Suprapubic skin (tissue), 4 donors: ENCODE measurements at regions not wholly inside any gene's neighbourhood (a gene's known extent, or its start where the extent isn't known, plus 50 kb on each side); places are given as distances from the start of the nearest gene placed in this dataset.

Experiments used
- DNase-seq, 2 donors: peaks; one replicate each; pipeline ENCODE4 v3.0.0-alpha.2; 2019; ENCODE audit warnings: low spot score in 2 of 2
- H3K27ac ChIP-seq: fragments of 200-600 bp; sonication (generic); one replicate; pipeline ENCODE4 v1.5.1; 2019
- H3K27me3 ChIP-seq: fragments of 200-600 bp; sonication (generic); one replicate; pipeline ENCODE4 v1.5.1; 2019
- H3K36me3 ChIP-seq: fragments of 200-600 bp; sonication (generic); one replicate; pipeline ENCODE4 v1.5.1; 2019
- H3K4me1 ChIP-seq: fragments of 200-600 bp; sonication (generic); one replicate; pipeline ENCODE4 v1.5.1; 2019
- H3K4me3 ChIP-seq: fragments of 200-600 bp; sonication (generic); one replicate; pipeline ENCODE4 v1.5.1; 2019; ENCODE audit warnings: mild to moderate bottlenecking
- H3K9me3 ChIP-seq: fragments of 200-600 bp; sonication (generic); one replicate; pipeline ENCODE4 v1.5.1; 2019
- EP300 ChIP-seq: sonication (generic); formaldehyde crosslinking; IDR thresholded peaks from one replicate; pipeline ENCODE4 v1.6.1; 2017; ENCODE audit warnings: antibody characterized with exemption
- POLR2A ChIP-seq, 2 donors: fragments of 450-650 bp; IDR thresholded peaks; one replicate each; pipeline ENCODE4 v1.6.1; 2017; ENCODE audit warnings: antibody characterized with exemption in 2 of 2, mild to moderate bottlenecking in 2 of 2, moderate library complexity in 2 of 2
- POLR2AphosphoS5 ChIP-seq, 3 donors: sonication (generic); formaldehyde crosslinking; IDR thresholded peaks; one replicate each; pipeline ENCODE4 v1.6.1; 2017; ENCODE audit warnings: antibody characterized with exemption in 3 of 3
- WGBS: methylation state at CpG from one replicate; pipeline ENCODE4 v1.1.5; 2018; 5-methylcytosine and 5-hydroxymethylcytosine counted together
- TF ChIP-seq, protein P1 (sequence below), 2 donors: fragments of 200-600 bp in 1 of 2; fragments of 450-650 bp in 1 of 2; sonication (generic) in 1 of 2; IDR thresholded peaks; one replicate each; pipeline ENCODE4 v1.5.1; 2016 to 2019; ENCODE audit warnings: antibody characterized with exemption in 2 of 2, mild to moderate bottlenecking in 1 of 2, moderate library complexity in 1 of 2

- TF ChIP-seq, protein P1, sequence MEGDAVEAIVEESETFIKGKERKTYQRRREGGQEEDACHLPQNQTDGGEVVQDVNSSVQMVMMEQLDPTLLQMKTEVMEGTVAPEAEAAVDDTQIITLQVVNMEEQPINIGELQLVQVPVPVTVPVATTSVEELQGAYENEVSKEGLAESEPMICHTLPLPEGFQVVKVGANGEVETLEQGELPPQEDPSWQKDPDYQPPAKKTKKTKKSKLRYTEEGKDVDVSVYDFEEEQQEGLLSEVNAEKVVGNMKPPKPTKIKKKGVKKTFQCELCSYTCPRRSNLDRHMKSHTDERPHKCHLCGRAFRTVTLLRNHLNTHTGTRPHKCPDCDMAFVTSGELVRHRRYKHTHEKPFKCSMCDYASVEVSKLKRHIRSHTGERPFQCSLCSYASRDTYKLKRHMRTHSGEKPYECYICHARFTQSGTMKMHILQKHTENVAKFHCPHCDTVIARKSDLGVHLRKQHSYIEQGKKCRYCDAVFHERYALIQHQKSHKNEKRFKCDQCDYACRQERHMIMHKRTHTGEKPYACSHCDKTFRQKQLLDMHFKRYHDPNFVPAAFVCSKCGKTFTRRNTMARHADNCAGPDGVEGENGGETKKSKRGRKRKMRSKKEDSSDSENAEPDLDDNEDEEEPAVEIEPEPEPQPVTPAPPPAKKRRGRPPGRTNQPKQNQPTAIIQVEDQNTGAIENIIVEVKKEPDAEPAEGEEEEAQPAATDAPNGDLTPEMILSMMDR (IDR thresholded peaks at IDR 0.05): no peak
- no peak for TF ChIP-seq POLR2A (IDR thresholded peaks at IDR 0.05)
- TF ChIP-seq EP300: no peak
- TF ChIP-seq POLR2AphosphoS5 (IDR thresholded peaks at IDR 0.05): no peak
- Histone ChIP-seq H3K4me1 (no peaks in the 10 kb centered on the region), H3K9me3 (no peaks in the 10 kb centered on the region), H3K4me3 (no peak overlapping the region), H3K27me3 (no peaks in the 10 kb centered on the region), H3K27ac (no peak overlapping the region), H3K36me3 (no peaks in the 10 kb centered on the region)
- DNase-seq: no peak
- 89% methylated on average over 2 of the region's 2 CpGs for WGBS
These were observed 435.5 kb upstream of the TGFBR2 start for GRCh38 chr3:30170681-30171438.

DNA sequence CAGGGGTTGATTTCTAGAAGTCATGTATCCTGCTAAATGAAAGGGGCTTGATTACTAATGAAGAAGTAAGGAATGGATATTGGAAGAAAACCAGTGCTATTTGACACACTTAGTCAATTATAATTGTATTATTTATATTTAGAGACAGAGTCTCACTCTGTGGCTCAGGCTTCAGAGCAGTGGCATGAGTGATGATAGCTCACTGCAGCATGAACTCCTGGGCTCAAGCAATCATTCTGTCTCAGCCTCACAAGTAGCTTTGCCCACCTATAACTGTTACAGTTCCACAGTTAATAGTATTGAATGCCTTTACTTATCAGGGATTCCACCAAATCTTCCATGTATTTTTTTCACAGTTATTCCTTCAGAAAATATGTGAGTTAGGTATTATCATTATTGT is 432.0 kb upstream of the TGFBR2 start:
- H3K9me3 ChIP-seq: no peaks in the 10 kb centered on the region
- no peaks in the 10 kb centered on the region for H3K27me3 ChIP-seq
- no peak overlapping the region for H3K27ac ChIP-seq
- no peaks in the 10 kb centered on the region for H3K36me3 ChIP-seq
- no peak overlapping the region for H3K4me3 ChIP-seq
- no peaks in the 10 kb centered on the region for H3K4me1 ChIP-seq
- no peak for DNase-seq
- TF ChIP-seq, protein P1 (IDR thresholded peaks at IDR 0.05): no peak
- TF ChIP-seq POLR2AphosphoS5 (IDR thresholded peaks at IDR 0.05): no peak
- TF ChIP-seq POLR2A (IDR thresholded peaks at IDR 0.05): no peak
- TF ChIP-seq EP300: no peak

DNA sequence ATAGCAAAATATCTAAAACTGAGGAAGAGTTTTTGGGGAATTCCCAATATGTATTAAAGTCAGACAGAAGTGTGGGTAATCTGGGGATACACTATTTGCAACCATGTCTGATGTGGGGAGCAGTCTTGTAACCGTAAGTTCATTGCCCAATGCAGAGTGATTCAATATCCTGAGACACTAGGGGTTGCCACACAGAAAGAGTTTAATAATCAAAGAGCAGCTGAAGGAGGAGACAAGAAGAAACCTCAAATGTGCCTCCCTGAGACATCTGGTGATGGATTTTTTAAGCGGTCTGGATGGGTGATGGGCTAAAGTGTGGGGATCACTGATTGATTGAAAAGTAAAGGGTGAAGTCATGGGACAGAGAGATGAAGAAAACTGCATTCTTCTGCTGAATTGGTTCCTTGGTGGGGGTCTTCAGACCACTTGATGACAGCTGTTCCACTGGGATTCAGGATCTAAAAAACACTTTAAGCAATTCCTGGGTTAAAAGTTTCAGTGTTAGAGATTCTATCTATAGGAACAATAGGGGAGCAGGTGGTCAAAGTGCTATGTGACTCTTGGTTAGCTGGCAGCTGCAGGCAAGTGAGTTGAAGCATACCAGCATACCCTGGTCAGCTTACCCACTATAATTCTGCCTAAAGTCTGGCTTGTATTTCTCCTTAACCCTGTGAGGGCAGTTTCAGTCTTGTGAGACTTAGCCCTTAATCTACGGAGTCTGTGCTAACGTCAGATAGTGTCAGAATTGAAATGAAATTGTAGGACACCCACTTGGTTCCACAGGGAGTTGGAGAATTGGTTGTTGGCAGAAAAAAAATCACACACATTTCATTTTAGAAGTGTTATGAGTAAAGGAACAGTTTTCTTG is 425.9 kb upstream of the TGFBR2 start:
- Histone ChIP-seq H3K4me3 (no peak overlapping the region), H3K36me3 (no peaks in the 10 kb centered on the region), H3K9me3 (no peaks in the 10 kb centered on the region), H3K27me3 (no peaks in the 10 kb centered on the region), H3K27ac (peak overlapping the region; percentile 27), H3K4me1 (peaks cover 4% of the 10 kb centered on the region)
- no peak for DNase-seq
- TF ChIP-seq POLR2A (IDR thresholded peaks at IDR 0.05) (no peak), POLR2AphosphoS5 (IDR thresholded peaks at IDR 0.05) (no peak), EP300 (no peak)
- TF ChIP-seq, protein P1 (IDR thresholded peaks at IDR 0.05): no peak
- WGBS: 65% methylated on average over 4 of the region's 4 CpGs

DNA sequence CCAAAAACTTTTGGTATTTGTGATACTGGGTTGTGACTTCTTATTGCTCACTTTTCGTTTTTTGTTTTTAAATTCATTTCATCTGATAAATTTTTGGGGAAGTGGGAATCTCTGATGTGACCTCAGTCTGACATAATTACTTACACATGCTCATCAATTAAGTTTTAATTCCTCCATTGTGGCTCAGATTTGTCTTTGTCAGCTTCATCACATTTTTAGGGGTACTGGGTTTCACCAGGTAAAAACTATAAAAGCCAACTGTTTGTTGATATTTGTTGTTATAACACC is 425.3 kb upstream of the TGFBR2 start:
- Histone ChIP-seq H3K4me1 (peaks cover 4% of the 10 kb centered on the region), H3K4me3 (no peak overlapping the region)
- 58% methylated on average over 1 of the region's 1 CpG for WGBS

DNA sequence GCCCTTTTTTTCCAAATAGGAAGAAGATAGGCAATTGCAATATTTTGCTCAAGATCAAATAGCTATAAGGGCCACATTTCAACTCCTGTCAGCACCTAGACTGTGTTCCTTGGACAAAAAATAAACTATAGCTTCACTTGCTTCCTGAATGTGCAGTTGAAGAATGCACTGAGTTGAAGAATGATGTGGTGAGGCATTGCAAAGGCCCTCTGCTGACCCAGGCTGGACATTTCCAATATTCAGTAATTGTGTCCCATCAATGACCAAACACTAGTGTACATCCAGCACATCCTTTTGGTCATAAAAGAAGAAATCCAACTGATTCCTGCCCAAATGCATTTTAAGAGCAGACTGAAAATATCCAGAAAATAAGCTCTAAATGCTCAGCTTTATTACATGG is 424.8 kb upstream of the TGFBR2 start:
- Histone ChIP-seq H3K27me3 (no peaks in the 10 kb centered on the region), H3K9me3 (no peaks in the 10 kb centered on the region), H3K36me3 (no peaks in the 10 kb centered on the region), H3K27ac (no peak overlapping the region), H3K4me3 (no peak overlapping the region), H3K4me1 (peaks cover 4% of the 10 kb centered on the region)
- no peak for DNase-seq
- TF ChIP-seq, protein P1 (IDR thresholded peaks at IDR 0.05): no peak
- TF ChIP-seq EP300 (no peak), POLR2A (IDR thresholded peaks at IDR 0.05) (no peak), POLR2AphosphoS5 (IDR thresholded peaks at IDR 0.05) (no peak)

More for the DNA sequence above, 425.3 kb upstream of the TGFBR2 start:
- Histone ChIP-seq H3K9me3 (no peaks in the 10 kb centered on the region), H3K36me3 (no peaks in the 10 kb centered on the region), H3K27ac (no peak overlapping the region), H3K27me3 (no peaks in the 10 kb centered on the region)
- no peak for DNase-seq
- TF ChIP-seq POLR2A (IDR thresholded peaks at IDR 0.05) (no peak), EP300 (no peak), POLR2AphosphoS5 (IDR thresholded peaks at IDR 0.05) (no peak)
